ENCODE measurements at regions not wholly inside any gene's neighbourhood (a gene's known extent, or its start where the extent isn't known, plus 50 kb on each side); places are given as distances from the start of the nearest gene placed in this dataset.

DNA sequence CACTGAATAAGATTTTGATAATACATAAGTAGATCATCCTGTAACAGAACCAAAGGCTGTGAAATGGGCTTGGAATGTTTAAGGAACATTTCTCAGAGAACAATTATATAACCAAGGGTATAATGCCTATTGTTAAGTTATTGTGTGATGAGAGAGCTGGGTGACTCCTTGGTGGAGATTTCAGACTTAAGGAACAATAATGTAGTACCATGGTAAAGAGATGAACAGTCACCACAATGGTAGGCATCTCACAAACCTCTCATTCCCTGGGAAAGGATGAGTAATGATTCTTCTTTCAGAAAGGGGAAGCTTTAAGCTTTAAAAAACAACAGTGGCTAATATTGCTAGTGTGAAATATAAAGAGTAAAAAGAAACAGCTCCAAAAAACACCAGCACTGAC lies 147.4 kb downstream of the TRIM36 start:
- Mint-ChIP-seq H3K4me3 (no peak overlapping the region), H3K36me3 (ENCODE audit: low read depth) (no peaks in the 10 kb centered on the region), H3K9me3 (no peaks in the 10 kb centered on the region), H3K27ac (no peak overlapping the region), H3K27me3 (ENCODE audit: low read depth) (peaks cover 4% of the 10 kb centered on the region), H3K4me1 (no peaks in the 10 kb centered on the region)
- TF ChIP-seq CTCF (IDR thresholded peaks at IDR 0.05; ENCODE audit: unreplicated experiment in 3 of 3): no peak

DNA sequence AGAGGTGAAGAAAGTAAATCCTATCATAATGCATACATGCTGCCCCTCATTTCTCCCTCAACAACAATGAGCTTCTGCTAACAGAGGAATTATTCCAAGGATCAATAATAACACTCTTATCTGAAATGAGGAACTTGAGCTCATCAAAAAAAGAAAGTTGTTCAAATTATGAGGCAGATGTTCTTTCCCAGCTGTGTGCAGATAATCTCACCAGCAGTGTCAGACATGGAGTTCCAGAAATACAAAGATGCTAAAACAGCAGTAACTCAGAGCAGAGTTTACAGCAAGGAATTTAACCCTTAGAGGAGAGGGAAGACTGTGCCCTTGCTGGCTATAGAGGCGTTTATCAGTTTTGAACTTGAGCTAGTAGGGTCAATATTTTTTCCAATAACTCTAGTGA lies 153.1 kb downstream of the TRIM36 start:
- Mint-ChIP-seq H3K27me3 (ENCODE audit: low read depth) (peaks cover 3% of the 10 kb centered on the region), H3K4me3 (no peak overlapping the region), H3K36me3 (ENCODE audit: low read depth) (no peaks in the 10 kb centered on the region), H3K9me3 (no peaks in the 10 kb centered on the region), H3K4me1 (no peaks in the 10 kb centered on the region), H3K27ac (no peak overlapping the region)
- no peak for TF ChIP-seq CTCF (IDR thresholded peaks at IDR 0.05; ENCODE audit: unreplicated experiment in 3 of 3)

GRCh38 chr5:114999176-114999575 lies 170.5 kb downstream of the TRIM36 start:
- no peak for TF ChIP-seq CTCF (IDR thresholded peaks at IDR 0.05; ENCODE audit: unreplicated experiment in 3 of 3)
- H3K27ac Mint-ChIP-seq: no peak overlapping the region
- no peaks in the 10 kb centered on the region for H3K4me1 Mint-ChIP-seq
- H3K36me3 Mint-ChIP-seq (ENCODE audit: low read depth): no peaks in the 10 kb centered on the region
- H3K27me3 Mint-ChIP-seq (ENCODE audit: low read depth): peaks cover 3% of the 10 kb centered on the region
- H3K4me3 Mint-ChIP-seq: no peak overlapping the region
- no peaks in the 10 kb centered on the region for H3K9me3 Mint-ChIP-seq

GRCh38 chr5:114989512-114989911 lies 180.2 kb downstream of the TRIM36 start:
- TF ChIP-seq CTCF (IDR thresholded peaks at IDR 0.05; ENCODE audit: unreplicated experiment in 3 of 3): no peak
- peaks cover 3% of the 10 kb centered on the region for H3K9me3 Mint-ChIP-seq
- H3K27me3 Mint-ChIP-seq (ENCODE audit: low read depth): no peaks in the 10 kb centered on the region
- no peak overlapping the region for H3K27ac Mint-ChIP-seq
- H3K36me3 Mint-ChIP-seq (ENCODE audit: low read depth): no peaks in the 10 kb centered on the region
- no peak overlapping the region for H3K4me3 Mint-ChIP-seq
- H3K4me1 Mint-ChIP-seq: no peaks in the 10 kb centered on the region

- H3K36me3 Mint-ChIP-seq (ENCODE audit: low read depth): no peaks in the 10 kb centered on the region
- H3K27ac Mint-ChIP-seq: no peak overlapping the region
- no peak for TF ChIP-seq CTCF (IDR thresholded peaks at IDR 0.05; ENCODE audit: unreplicated experiment in 3 of 3)
- no peaks in the 10 kb centered on the region for H3K27me3 Mint-ChIP-seq (ENCODE audit: low read depth)
- no peaks in the 10 kb centered on the region for H3K4me1 Mint-ChIP-seq
- peaks cover 3% of the 10 kb centered on the region for H3K9me3 Mint-ChIP-seq
- H3K4me3 Mint-ChIP-seq: no peak overlapping the region
Measured at GRCh38 chr5:114988096-114988495, 181.6 kb downstream of the TRIM36 start.

GRCh38 chr5:114984796-114985195 lies 184.9 kb downstream of the TRIM36 start:
- Mint-ChIP-seq H3K4me1 (no peaks in the 10 kb centered on the region), H3K4me3 (no peak overlapping the region), H3K9me3 (no peaks in the 10 kb centered on the region), H3K27me3 (ENCODE audit: low read depth) (no peaks in the 10 kb centered on the region), H3K27ac (no peak overlapping the region), H3K36me3 (ENCODE audit: low read depth) (no peaks in the 10 kb centered on the region)
- no peak for TF ChIP-seq CTCF (IDR thresholded peaks at IDR 0.05; ENCODE audit: unreplicated experiment in 3 of 3)
